ENCODE measurements at regions not wholly inside any gene's neighbourhood (a gene's known extent, or its start where the extent isn't known, plus 50 kb on each side); places are given as distances from the start of the nearest gene placed in this dataset.

- Mint-ChIP-seq H3K4me3 (no peak overlapping the region), H3K4me1 (no peaks in the 10 kb centered on the region), H3K9me3 (peaks cover 2 to 3% of the 10 kb centered on the region in 2 donors), H3K27me3 (ENCODE audit: low read depth in 2 of 2) (peaks cover 5 to 40% of the 10 kb centered on the region in 2 donors), H3K27ac (no peak overlapping the region), H3K36me3 (no peaks in the 10 kb centered on the region)
- ATAC-seq (no peak), DNase-seq (no peak)
- intact Hi-C loops (cut with micrococcal nuclease), result no loop called here
- TF ChIP-seq, protein P1, sequence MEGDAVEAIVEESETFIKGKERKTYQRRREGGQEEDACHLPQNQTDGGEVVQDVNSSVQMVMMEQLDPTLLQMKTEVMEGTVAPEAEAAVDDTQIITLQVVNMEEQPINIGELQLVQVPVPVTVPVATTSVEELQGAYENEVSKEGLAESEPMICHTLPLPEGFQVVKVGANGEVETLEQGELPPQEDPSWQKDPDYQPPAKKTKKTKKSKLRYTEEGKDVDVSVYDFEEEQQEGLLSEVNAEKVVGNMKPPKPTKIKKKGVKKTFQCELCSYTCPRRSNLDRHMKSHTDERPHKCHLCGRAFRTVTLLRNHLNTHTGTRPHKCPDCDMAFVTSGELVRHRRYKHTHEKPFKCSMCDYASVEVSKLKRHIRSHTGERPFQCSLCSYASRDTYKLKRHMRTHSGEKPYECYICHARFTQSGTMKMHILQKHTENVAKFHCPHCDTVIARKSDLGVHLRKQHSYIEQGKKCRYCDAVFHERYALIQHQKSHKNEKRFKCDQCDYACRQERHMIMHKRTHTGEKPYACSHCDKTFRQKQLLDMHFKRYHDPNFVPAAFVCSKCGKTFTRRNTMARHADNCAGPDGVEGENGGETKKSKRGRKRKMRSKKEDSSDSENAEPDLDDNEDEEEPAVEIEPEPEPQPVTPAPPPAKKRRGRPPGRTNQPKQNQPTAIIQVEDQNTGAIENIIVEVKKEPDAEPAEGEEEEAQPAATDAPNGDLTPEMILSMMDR (IDR thresholded peaks at IDR 0.05), result no peak
- no peaks in the 10 kb centered on the region for H3K9me3 ChIP-seq (ENCODE audit: control insufficient read depth, insufficient read depth, low read length)
- H3K27ac ChIP-seq (ENCODE audit: low read length), result no peak overlapping the region
- no peak overlapping the region for H3K4me3 ChIP-seq (ENCODE audit: low read length)
- no peaks in the 10 kb centered on the region for H3K4me1 ChIP-seq (ENCODE audit: control insufficient read depth, insufficient read depth, low read length)
- H3K36me3 ChIP-seq (ENCODE audit: control insufficient read depth, insufficient read depth, low read length), result no peaks in the 10 kb centered on the region
- H3K27me3 ChIP-seq (ENCODE audit: control insufficient read depth, insufficient read depth, low read length), result no peaks in the 10 kb centered on the region
- 82% methylated on average over 2 of the region's 2 CpGs for WGBS (ENCODE audit: insufficient coverage)
Measured at GRCh38 chr22:47465809-47466208, 703.4 kb downstream of the TBC1D22A start.

- intact Hi-C loops (cut with micrococcal nuclease), result no loop called here
- DNase-seq (no peak), ATAC-seq (no peak)
- Histone ChIP-seq H3K36me3 (ENCODE audit: control insufficient read depth, insufficient read depth, low read length) (no peaks in the 10 kb centered on the region), H3K27ac (ENCODE audit: low read length) (no peak overlapping the region), H3K4me3 (ENCODE audit: low read length) (no peak overlapping the region), H3K4me1 (ENCODE audit: control insufficient read depth, insufficient read depth, low read length) (no peaks in the 10 kb centered on the region), H3K9me3 (ENCODE audit: control insufficient read depth, insufficient read depth, low read length) (no peaks in the 10 kb centered on the region), H3K27me3 (ENCODE audit: control insufficient read depth, insufficient read depth, low read length) (no peaks in the 10 kb centered on the region)
- H3K4me3 Mint-ChIP-seq, result no peak overlapping the region
- no peaks in the 10 kb centered on the region for H3K36me3 Mint-ChIP-seq
- peaks cover 2 to 3% of the 10 kb centered on the region in 2 donors for H3K9me3 Mint-ChIP-seq
- no peaks in the 10 kb centered on the region for H3K4me1 Mint-ChIP-seq
- no peak overlapping the region for H3K27ac Mint-ChIP-seq
- TF ChIP-seq, protein P1 (IDR thresholded peaks at IDR 0.05), result no peak
- H3K27me3 Mint-ChIP-seq (ENCODE audit: low read depth in 2 of 2), result peaks cover 5 to 40% of the 10 kb centered on the region in 2 donors
- WGBS (ENCODE audit: insufficient coverage), result 84% methylated on average over 8 of the region's 8 CpGs
Measured at GRCh38 chr22:47465222-47465621, 702.8 kb downstream of the TBC1D22A start.

DNA sequence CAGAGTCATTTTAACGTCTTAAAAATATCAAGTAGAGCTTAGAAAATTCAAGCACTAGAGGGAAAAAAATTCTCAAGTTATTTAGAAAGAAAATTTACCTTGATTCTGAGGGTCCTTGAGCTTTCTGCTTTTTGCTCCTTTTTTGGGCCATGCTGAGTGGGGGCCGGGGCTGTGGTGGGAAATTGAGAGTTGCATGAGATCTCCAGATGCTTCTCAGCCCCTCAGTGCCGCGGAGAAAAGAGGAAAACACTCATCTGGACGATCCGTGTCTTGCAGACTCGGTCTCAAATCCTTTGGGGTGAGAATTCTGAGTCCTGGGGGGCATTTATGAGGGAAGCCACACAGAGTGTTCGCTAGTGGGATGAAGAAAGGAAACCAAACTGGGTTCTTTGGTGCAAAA is 700.8 kb downstream of the TBC1D22A start:
- intact Hi-C loops (cut with micrococcal nuclease), result no loop called here
- H3K27ac ChIP-seq (ENCODE audit: low read length), result no peak overlapping the region
- no peaks in the 10 kb centered on the region for H3K9me3 ChIP-seq (ENCODE audit: control insufficient read depth, insufficient read depth, low read length)
- H3K36me3 ChIP-seq (ENCODE audit: control insufficient read depth, insufficient read depth, low read length), result no peaks in the 10 kb centered on the region
- TF ChIP-seq, protein P1 (IDR thresholded peaks at IDR 0.05), result no peak
- H3K4me1 Mint-ChIP-seq, result no peaks in the 10 kb centered on the region
- no peak overlapping the region for H3K4me3 Mint-ChIP-seq
- H3K27me3 Mint-ChIP-seq (ENCODE audit: low read depth in 2 of 2), result peaks cover 5 to 32% of the 10 kb centered on the region in 2 donors
- no peaks in the 10 kb centered on the region for H3K36me3 Mint-ChIP-seq
- H3K4me1 ChIP-seq (ENCODE audit: control insufficient read depth, insufficient read depth, low read length), result no peaks in the 10 kb centered on the region
- H3K27ac Mint-ChIP-seq, result no peak overlapping the region
- WGBS (ENCODE audit: insufficient coverage), result 67% methylated on average over 8 of the region's 8 CpGs
- H3K4me3 ChIP-seq (ENCODE audit: low read length), result no peak overlapping the region
- ATAC-seq, result no peak
- H3K27me3 ChIP-seq (ENCODE audit: control insufficient read depth, insufficient read depth, low read length), result no peaks in the 10 kb centered on the region
- DNase-seq, result no peak
- peaks cover 2 to 3% of the 10 kb centered on the region in 2 donors for H3K9me3 Mint-ChIP-seq

- Histone ChIP-seq H3K4me3 (ENCODE audit: low read length) (no peak overlapping the region), H3K27ac (ENCODE audit: low read length) (no peak overlapping the region), H3K4me1 (ENCODE audit: control insufficient read depth, insufficient read depth, low read length) (no peaks in the 10 kb centered on the region), H3K9me3 (ENCODE audit: control insufficient read depth, insufficient read depth, low read length) (no peaks in the 10 kb centered on the region), H3K27me3 (ENCODE audit: control insufficient read depth, insufficient read depth, low read length) (no peaks in the 10 kb centered on the region), H3K36me3 (ENCODE audit: control insufficient read depth, insufficient read depth, low read length) (no peaks in the 10 kb centered on the region)
- H3K36me3 Mint-ChIP-seq, result no peaks in the 10 kb centered on the region
- ATAC-seq (no peak), DNase-seq (no peak)
- H3K27me3 Mint-ChIP-seq (ENCODE audit: low read depth in 2 of 2), result peaks cover 0 to 12% of the 10 kb centered on the region in 2 donors
- H3K4me1 Mint-ChIP-seq, result no peaks in the 10 kb centered on the region
- no peak overlapping the region for H3K27ac Mint-ChIP-seq
- H3K4me3 Mint-ChIP-seq, result no peak overlapping the region
- WGBS (ENCODE audit: insufficient coverage), result 91% methylated on average over 5 of the region's 5 CpGs
- no peaks in the 10 kb centered on the region for H3K9me3 Mint-ChIP-seq
- intact Hi-C loops (cut with micrococcal nuclease), result no loop called here
- TF ChIP-seq, protein P1 (IDR thresholded peaks at IDR 0.05), result no peak
Measured at GRCh38 chr22:47460861-47461260, 698.4 kb downstream of the TBC1D22A start.
